HG02885 (cell line): ENCODE measurements at regions not wholly inside any gene's neighbourhood (a gene's known extent, or its start where the extent isn't known, plus 50 kb on each side); places are given as distances from the start of the nearest gene placed in this dataset.
"Not testable (repeated sequence)": the region's sequence is repeated elsewhere in the genome, so short reads cannot be mapped to it uniquely, and the experiment has no call there.

Experiments
- ATAC-seq: cut with Tn5 transposase; IDR thresholded peaks from one replicate; pipeline ENCODE4 v1.9.1; 2021; ENCODE audit warnings: mild to moderate bottlenecking; ENCODE audit not compliant: unreplicated experiment, poor library complexity

DNA sequence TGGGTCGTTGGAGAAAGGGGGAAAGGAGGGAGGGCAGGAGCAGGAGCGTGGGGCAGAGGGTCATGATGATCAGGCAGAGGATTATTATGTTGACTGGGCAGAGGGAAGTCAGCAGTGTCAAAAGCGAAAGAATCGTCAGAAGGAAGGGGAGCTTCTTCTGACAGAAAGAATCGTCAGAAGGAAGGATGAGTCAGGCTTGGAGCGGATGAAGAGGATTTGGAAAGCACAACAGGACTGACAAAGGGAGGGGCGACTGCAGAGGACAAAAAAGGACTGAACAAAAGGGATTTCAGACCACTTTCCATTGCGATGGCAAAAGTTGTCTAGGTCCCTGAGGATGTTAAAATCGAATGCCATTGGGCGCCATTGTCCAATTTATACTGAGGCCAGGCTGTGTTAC, 1053.5 kb downstream of the SI start:
- ATAC-seq, result no peak

DNA sequence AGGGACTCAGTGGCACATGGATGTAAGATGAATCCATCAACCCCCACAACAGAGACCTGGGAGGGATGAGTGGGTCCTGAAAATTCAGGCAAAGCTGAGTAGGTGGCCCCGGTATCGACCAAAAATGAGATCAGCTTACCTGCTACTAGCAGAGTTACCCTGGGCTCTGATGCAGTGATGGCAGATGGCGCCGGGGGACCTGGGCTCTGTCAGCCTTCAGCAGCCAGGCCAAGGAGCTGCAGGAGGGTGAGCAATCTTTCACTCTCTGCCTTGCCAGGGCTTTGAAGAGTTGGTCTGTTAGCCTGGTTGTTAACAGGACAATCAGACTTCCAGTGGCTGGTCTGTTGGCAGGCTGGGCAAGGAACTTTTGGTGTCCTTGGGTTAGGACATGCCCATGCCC, 1054.8 kb downstream of the SI start:
- no peak for ATAC-seq

DNA sequence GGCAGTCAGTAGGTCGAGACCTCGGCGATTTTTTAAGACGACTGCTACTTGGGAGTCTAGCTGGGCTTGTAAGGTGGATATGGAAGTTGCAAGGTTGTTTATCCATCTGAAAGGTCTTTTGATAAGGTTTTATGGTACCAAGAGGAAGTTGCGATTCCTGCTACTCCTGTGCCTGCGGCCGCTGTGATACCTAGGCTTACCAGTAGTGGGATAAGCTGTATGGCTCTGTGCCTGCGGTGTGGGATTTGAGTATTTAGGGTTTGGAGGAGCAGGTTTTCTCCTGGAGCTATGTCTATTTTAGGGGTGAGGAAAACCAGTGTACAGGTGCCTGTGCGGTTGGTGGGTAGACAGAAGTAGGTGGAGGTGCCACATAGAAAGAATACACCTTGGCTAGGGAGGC, 1059.8 kb downstream of the SI start:
- no peak for ATAC-seq

DNA sequence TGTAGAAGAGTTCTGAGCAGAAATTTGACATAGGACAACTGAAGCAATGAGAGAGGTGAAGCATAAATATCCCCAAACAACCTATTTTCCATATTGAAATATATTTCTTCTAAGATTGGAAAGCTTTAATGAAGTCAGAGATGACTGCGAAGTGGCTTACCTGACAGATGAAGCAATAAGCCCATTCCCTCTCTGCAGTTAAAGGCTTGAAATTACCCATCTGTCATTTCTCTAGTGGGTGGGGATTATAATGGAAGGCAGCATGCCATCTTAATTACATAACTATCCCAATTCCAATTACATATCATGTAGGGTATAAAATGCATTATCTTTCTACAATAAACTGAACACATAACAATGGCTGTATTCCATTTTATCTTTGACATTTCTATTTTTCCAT, 1070.5 kb downstream of the SI start:
- no peak for ATAC-seq

DNA sequence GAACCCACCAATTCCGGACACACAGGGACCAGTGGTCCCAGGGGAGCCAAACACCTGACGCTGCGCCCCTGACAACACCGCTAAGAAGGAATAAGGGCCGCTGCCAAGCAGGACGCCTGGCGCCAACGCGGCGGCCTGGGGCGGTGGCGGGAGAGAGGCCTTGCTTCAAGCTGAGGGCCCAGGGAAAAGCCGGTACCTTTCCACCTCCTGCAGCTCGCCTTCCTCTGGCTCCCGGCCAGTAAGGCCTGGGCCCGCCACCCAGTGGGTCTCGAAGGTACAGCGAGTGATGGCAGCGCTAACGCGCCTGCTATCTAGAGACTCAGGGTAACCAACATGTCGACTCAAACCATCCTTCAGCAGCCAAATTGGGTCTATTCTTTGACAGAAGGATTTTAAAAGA, 1074.1 kb downstream of the SI start:
- no peak for ATAC-seq

DNA sequence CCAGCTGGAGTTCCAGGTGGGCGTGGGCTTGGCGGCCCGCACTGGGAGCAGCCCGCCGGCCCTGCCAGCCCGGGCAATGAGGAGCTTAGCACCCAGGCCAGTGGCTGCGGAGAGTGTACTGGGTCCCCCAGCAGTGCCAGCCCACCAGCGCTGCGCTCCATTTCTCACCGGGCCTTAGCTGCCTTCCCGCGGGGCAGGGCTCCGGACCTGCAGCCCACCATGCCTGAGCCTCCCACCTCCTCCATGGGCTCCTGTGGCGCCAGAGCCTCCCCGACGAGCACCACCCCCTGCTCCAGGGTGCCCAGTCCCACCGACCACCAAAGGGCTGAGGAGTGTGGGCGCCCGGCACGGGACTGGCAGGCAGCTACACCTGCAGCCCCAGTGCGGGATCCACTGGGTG, 1075.3 kb downstream of the SI start:
- ATAC-seq, result not testable (repeated sequence)

DNA sequence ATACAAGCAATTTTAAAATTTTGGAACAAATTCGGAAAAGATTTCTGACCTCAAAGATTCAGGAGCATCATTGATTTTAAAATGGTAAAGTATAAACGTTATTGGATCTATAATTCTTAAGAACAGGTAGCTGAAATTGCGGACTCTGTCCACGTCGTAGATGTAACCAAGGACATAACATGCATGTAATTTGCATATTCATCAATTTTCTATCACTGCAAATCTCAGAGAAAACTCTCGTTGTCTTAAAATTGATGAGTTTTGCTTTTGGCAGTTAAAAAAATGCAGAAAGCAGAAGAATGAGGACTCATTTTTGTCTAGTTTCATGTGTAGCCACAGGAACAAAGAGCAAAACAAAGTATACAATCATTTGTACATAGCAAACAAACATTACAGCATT, 1094.4 kb downstream of the SI start:
- no peak for ATAC-seq

DNA sequence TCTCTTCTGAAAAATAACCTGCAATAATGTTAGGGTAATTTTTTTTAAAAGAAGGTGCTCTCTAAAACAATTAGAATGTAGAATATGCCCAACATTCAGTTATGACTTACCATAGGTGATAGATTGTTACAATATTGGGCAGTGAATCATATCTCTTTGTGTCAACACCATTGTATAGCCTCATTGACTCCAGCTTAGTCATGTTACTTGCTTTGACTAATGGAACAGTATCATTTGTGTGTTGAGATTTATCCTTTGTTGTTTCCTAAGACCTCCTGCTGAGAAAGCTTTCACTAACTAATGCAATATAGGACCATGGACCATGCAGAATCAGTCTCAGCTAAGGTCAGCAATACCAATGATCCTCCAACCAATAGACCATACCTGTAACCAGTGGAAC, 1106.4 kb downstream of the SI start:
- ATAC-seq, result no peak

DNA sequence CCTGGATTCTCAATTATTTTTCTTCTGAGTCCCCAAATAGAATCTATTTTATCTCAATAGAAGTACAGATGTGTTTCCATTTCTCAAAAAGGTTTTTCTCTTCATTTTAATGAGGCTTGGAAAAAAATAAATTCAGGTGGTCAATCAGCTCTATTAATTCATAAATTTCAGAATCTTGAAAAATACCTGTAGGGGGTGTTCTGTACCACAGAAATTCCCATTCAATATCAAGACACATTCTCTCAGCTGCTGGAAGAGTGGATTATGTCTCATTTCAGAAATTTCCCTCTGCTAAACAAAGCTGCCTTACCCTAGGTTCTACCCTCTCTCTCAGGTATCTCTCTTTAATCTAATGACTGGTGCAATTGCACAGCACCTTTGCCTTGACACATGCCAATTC, 1121.2 kb downstream of the SI start:
- no peak for ATAC-seq

DNA sequence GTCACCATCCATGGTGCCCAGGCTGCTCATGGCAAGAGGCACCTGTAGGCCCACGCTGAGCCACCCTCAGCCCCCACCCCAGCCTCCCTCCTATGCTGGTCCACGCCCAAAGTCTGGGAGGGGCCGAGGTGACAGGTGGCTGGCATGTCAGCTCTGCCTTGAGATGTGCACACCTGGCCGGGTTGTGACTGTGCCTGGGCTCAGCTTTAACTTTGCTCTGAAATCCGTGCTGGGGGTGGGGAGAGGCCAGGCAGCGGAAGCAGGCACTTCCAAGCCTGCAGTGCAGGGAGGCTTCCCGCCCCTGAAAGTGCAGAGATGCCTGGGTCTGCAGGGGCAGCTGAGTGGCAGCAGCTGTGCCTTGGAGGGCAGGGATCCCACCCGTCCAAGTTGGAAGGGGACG, 1124.8 kb downstream of the SI start:
- ATAC-seq, result no peak

DNA sequence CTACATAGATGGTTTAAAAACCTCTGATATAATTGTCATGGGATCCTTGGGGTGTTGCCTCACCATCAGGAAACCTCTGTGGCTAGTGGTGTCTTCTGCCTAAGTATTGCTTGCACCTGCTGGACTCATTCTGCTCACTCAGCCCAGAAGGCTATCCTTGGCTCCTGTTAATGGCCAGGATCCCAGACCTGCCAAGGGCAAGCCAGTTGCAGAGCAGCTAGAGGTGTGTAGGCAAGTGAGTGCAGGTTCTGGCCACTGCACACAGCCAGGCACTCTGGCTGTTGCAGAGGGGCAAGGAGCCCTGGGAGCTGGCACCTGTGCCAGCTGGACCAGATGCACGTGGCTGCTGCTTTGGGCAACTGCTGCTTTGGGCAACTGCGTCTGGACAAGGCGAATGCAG, 1125.8 kb downstream of the SI start:
- ATAC-seq, result no peak

DNA sequence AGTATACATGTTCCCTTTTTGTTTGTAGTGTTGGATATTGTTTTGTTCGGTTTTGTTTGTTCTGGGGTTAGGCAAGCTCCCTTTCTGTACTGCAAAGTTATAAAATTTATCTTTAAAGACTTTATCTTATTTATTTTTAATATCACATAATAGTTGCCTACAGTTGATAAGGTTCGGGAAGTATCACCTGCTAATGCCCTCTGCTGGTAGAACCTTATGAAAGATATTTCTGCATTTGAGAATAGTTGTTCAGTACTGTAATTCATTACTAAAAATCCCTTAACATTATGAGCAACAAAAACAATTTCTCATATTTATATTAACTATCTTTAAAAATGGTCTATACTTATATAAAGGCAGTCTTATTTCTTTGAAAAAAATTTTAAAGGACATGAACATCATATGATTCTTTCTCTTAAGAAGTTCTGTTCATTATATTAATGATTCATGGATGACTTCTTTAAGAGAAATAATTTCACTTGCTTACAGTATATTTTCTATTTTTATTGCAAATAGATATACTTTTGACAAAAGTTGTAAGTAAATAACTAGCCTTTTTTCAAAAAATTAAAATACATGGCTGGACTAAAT, 1126.8 kb downstream of the SI start:
- peak; percentile 41 for ATAC-seq

DNA sequence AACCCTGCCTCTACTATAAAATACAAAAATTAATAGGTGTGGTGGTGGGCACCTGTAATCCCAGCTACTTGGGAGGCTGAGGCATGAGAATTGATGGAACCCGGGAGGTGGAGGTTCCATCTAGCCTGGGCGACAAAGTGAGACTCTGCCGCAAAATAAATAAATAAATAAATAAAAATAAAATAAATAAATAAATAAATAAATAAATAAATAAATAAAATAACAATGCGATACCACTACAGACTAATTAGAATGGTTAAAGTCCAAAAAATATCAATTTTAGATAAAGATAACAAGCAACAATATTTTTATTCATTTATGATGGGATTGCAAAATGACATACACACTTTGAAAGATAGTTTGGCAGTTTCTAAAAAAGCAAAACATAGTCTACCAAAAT, 1131.5 kb downstream of the SI start:
- no peak for ATAC-seq

DNA sequence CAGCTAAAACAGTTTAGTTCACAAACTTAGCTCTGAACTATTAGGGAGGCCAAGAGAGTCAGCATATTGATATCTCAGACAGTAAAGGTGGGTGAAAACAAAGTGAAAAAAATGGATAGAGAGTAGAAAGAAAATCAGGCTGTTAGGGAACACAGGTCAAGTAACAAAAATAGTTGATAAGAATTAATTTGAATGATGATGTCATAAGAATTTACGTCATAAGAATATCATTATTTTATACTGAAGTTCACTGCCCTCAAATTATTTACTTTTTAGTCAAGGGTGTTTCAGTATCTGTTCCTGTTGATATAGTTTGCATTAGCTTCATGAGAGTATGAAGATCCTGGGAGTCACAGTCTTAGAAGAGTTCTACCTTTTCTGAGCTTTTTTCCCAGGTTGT, 1134.6 kb downstream of the SI start:
- ATAC-seq, result no peak

DNA sequence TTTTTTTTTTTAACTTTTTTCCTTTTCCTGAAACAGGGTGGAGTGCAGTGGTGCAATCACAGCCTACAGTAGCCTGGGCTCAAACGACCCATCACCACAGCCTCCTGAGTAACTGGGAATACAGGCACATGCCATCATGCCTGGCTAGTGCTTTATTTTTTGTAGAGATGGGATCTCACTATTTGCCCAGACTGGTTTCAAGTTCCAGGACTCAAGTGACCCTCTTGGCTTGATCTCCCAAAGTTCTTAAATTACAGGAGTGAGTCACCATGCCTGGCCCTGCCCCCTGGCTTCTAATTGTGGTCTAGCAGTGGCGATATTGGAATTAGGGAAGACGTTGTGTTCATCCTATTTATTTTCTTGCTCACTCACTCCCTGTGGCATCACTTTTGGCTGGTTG, 1138.4 kb downstream of the SI start:
- no peak for ATAC-seq

DNA sequence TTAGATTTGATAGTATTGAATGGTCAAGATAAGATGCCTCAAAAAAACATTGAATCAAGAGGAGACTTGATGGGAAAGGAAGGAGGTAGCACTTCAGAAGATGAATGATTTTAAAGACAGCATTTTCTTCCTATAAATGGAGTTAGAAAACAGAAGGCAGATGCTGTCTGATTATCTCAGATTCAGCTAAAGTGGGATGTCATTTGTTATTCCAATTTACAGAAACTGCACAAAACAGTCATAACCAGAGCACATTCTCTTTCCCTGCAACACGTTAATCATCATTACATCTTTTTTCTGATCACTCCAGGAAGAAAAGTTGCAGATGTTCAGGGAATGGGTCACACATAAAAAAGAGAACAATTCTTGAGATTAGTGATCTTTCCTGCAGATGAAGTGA, 1141.8 kb downstream of the SI start:
- ATAC-seq, result no peak

DNA sequence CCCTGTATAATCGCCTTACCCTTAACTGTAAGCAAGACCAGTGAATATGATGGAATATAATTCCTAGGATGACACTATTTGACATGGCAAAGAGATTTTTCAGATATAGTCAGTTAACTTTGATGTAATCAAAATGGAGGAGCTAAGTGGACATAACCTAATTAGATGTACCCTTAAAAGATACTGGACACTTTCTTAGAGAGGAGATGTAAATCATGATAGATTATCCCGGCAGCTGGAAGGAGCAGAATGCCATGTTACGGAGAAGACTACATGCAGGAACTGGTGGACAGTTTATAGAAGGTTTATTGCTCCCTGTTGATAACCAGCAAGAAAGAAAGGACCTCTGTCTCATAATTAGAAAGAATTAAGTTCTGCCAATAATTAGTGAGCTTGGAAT, 1142.9 kb downstream of the SI start:
- no peak for ATAC-seq

DNA sequence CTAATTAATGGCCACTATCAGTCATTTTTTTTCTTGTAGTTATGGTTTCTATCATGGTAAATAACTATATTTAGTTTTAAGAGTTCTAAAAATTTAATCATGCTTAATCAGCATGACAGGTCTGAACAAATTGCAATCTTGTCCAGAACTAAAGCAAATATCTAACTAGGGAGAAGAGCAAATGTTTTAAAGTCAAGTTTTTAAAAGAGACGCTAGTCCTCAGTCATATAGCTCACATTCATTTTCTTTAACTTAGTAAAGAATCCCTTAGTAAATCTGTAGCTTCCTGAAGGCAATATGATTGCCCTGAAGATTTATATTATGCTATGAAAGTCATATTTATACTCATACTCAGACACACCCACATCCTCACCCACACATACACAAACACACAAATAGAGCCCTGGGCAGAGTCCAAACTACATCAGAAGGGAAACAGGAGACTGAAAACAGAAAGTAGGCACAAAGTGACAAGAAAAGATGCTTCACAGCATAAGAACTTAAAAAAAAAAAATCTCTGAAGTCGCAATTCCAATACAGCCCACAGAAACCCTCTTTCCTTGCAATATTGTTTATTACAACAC, 1149.1 kb downstream of the SI start:
- no peak for ATAC-seq

DNA sequence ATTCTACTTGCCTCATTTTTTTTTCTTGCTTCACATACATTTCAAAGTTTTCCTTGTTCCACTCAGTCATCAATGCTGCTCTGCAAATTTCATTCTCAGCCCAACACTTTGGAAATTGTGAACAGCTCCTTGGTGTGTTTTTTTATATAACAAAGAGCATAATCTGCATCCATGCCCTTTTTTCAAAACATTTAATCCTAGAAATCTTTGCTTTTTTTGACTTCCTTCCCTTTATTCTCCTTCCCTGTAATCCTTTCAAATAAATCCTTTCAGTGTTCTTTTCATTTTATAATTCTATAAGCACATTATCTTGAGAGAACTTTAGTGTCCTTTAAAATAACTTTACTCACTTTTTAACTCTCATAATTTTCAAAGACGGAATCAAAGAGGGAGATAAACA, 1150.8 kb downstream of the SI start:
- no peak for ATAC-seq

DNA sequence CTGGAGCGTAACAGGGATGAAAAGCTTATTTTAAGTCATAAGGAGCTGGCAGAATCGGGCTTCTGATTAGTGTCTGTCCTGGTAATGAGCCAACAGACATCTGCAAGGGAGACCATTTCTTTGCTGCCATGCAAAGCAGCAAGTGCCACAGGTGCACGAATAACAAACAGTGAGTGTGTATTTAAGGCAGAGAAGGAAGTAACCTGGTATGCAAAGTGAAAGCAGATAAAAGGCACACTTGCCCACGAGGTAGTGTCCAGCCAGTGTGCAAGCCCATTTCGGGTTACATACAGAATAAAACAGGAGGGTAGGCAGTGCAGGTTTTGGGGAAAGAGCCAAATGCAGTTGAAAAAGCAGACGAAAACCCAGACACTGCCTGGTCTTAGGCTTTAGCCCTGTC, 1153.7 kb downstream of the SI start:
- ATAC-seq, result peak; percentile 55

DNA sequence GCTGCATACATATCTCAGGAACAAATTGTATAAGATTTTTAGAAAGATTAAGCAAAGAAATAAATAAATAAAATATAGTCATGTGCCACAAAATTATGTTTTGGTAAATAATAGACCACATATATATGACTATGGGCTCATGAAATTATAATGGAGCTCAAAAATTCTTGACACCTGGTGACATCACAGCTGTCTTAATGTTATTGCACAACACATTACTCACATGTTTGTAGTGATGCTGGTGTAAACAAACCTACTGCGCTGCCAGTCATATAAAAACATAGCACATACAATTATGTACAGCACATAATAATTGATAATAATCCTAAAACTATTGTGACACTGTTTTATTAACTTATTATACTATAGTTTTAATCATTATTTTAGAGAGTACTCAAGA, 1159.1 kb downstream of the SI start:
- no peak for ATAC-seq

DNA sequence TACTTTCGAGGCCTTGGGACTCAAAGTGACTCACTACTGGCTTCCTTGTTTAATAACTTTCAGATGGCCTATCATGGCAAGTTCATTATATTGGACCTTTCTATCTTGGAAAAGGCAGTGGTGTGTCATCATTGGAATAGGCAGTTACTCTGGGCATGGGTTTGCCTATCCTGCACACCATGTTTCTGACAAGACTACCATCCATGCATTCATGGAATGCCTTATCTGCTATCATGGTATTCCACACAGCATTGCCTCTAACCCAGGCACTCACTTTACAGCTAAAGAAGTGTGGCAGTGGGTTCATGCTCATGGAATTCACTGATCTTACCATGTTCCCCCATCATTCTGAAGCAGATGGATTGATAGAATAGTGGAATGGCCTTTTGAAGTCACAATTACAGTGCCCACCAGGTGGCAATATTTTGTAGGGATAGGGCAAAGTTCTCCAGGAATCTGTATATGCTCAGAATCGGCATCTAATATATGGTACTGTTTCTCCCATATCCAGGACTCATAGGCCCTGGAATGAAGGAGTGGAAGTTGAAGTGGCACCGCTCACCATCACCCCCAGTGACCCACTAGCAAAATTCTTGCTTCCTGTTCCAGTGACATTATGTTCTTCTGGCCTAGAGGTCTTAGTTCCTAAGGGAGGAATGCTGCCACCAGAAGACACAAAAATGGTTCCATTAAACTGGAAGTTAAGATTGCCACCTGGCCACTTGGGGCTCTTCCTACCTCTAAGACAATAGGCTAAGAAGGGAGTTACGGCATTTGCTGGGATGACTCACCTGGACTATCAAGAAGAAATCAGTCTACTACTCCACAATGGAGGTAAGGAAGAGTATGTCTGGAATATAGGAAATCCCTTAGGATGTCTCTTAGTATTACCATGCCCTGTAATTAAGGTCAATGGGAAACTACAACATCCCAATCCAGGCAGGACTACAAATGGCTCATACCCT, 1161.4 kb downstream of the SI start:
- no peak for ATAC-seq
